ENCODE measurements at regions not wholly inside any gene's neighbourhood (a gene's known extent, or its start where the extent isn't known, plus 50 kb on each side); places are given as distances from the start of the nearest gene placed in this dataset.

DNA sequence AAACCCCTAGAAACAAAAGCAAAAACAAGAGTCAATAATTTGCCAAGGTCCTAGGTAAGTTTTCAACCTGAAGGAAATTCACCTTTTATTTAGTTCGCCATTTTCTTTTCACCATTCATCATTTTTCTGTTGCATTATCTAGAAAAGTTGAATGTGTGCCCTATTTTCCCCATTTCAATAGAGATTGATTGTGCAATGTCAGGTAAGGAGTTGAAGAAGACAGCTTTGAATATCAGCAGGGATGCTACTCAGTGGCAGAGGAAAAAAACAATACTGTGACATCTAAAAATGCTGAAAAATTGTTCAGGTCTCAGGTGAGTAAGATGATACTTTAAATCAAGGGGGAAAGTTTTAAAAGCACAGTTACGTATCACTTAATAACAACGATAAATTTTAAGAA, 813.7 kb downstream of the DTWD2 start:
- H3K4me1 ChIP-seq (ENCODE audit: control insufficient read depth, low read length) = no peaks in the 10 kb centered on the region
- no peaks in the 10 kb centered on the region for H3K9me2 ChIP-seq (replicated peaks; ENCODE audit: control insufficient read depth, low read length)
- H3K79me2 ChIP-seq (ENCODE audit: control insufficient read depth, low read length) = no peaks in the 10 kb centered on the region
- TF ChIP-seq, protein P1, sequence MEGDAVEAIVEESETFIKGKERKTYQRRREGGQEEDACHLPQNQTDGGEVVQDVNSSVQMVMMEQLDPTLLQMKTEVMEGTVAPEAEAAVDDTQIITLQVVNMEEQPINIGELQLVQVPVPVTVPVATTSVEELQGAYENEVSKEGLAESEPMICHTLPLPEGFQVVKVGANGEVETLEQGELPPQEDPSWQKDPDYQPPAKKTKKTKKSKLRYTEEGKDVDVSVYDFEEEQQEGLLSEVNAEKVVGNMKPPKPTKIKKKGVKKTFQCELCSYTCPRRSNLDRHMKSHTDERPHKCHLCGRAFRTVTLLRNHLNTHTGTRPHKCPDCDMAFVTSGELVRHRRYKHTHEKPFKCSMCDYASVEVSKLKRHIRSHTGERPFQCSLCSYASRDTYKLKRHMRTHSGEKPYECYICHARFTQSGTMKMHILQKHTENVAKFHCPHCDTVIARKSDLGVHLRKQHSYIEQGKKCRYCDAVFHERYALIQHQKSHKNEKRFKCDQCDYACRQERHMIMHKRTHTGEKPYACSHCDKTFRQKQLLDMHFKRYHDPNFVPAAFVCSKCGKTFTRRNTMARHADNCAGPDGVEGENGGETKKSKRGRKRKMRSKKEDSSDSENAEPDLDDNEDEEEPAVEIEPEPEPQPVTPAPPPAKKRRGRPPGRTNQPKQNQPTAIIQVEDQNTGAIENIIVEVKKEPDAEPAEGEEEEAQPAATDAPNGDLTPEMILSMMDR (IDR thresholded peaks at IDR 0.05; ENCODE audit: low read depth, low read length, poor library complexity, severe bottlenecking) = no peak
- TF ChIP-seq EZH2phosphoT487 (IDR thresholded peaks at IDR 0.05; ENCODE audit: borderline replicate concordance, low read length) = no peak
- no peaks in the 10 kb centered on the region for H3K27me3 ChIP-seq (ENCODE audit: control insufficient read depth, low read length)
- no peaks in the 10 kb centered on the region for H4K20me1 ChIP-seq (ENCODE audit: control insufficient read depth, insufficient read depth, low read depth, low read length)
- no peaks in the 10 kb centered on the region for H3K36me3 ChIP-seq (ENCODE audit: control insufficient read depth, low read length)
- H3K4me3 ChIP-seq (ENCODE audit: low read length) = no peak overlapping the region
- H3K4me2 ChIP-seq (ENCODE audit: low read length) = no peak overlapping the region
- no peaks in the 10 kb centered on the region for H3F3A ChIP-seq (ENCODE audit: control insufficient read depth, insufficient read depth)
- no peaks in the 10 kb centered on the region for H3K9me3 ChIP-seq (ENCODE audit: control insufficient read depth, insufficient read depth, low read length)
- H3K27ac ChIP-seq (ENCODE audit: low read depth, low read length) = no peak overlapping the region

DNA sequence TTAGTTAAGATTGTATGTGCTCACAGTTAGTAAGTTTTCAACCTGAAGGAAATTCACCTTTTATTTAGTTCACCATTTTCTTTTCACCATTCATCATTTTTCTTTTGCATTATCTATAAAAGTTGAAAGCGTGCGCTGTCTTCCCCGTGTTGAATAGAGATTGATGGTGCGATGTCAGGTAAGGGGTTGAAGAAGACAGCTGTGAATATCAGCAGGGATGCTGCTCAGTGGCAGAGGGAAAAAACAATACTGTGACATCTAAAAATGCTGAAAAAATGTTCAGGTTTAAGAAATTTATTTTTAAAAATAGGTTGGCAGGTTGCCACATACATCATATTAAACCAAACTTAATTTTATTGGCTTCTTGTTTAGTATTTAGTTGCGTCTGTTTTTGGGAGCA, 815.0 kb downstream of the DTWD2 start:
- Histone ChIP-seq H3K4me2 (ENCODE audit: low read length) (no peak overlapping the region), H3K27me3 (ENCODE audit: control insufficient read depth, low read length) (no peaks in the 10 kb centered on the region), H4K20me1 (ENCODE audit: control insufficient read depth, insufficient read depth, low read depth, low read length) (no peaks in the 10 kb centered on the region), H3F3A (ENCODE audit: control insufficient read depth, insufficient read depth) (no peaks in the 10 kb centered on the region), H3K4me1 (ENCODE audit: control insufficient read depth, low read length) (no peaks in the 10 kb centered on the region), H3K9me2 (replicated peaks; ENCODE audit: control insufficient read depth, low read length) (no peaks in the 10 kb centered on the region), H3K27ac (ENCODE audit: low read depth, low read length) (no peak overlapping the region), H3K79me2 (ENCODE audit: control insufficient read depth, low read length) (no peaks in the 10 kb centered on the region), H3K36me3 (ENCODE audit: control insufficient read depth, low read length) (no peaks in the 10 kb centered on the region), H3K9me3 (ENCODE audit: control insufficient read depth, insufficient read depth, low read length) (no peaks in the 10 kb centered on the region), H3K4me3 (ENCODE audit: low read length) (no peak overlapping the region)
- TF ChIP-seq EZH2phosphoT487 (IDR thresholded peaks at IDR 0.05; ENCODE audit: borderline replicate concordance, low read length) = no peak
- TF ChIP-seq, protein P1 (IDR thresholded peaks at IDR 0.05; ENCODE audit: low read depth, low read length, poor library complexity, severe bottlenecking) = no peak

DNA sequence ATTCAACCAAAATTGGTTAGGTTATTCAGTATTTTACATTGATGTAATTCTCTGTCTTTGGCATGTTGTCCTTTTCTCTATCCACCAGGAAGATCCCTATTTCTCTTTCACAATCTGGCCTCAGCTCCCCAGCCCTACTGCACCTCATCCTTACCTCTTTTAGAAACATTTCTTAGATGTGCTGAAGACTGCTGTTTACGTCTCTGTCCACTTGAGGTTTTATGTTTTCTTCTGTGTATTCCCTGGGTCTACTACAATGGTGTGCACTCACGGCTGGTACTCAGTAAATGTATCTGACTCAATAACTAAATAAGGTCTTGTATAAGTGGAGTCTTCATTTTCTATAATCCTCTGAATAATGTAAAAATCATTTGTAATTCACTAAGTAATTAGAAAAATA, 822.7 kb downstream of the DTWD2 start:
- H3K36me3 ChIP-seq (ENCODE audit: control insufficient read depth, low read length) = no peaks in the 10 kb centered on the region
- H3K9me3 ChIP-seq (ENCODE audit: control insufficient read depth, insufficient read depth, low read length) = no peaks in the 10 kb centered on the region
- H4K20me1 ChIP-seq (ENCODE audit: control insufficient read depth, insufficient read depth, low read depth, low read length) = no peaks in the 10 kb centered on the region
- H3K4me2 ChIP-seq (ENCODE audit: low read length) = no peak overlapping the region
- TF ChIP-seq EZH2phosphoT487 (IDR thresholded peaks at IDR 0.05; ENCODE audit: borderline replicate concordance, low read length) = no peak
- TF ChIP-seq, protein P1 (IDR thresholded peaks at IDR 0.05; ENCODE audit: low read depth, low read length, poor library complexity, severe bottlenecking) = no peak
- H3K27me3 ChIP-seq (ENCODE audit: control insufficient read depth, low read length) = no peaks in the 10 kb centered on the region
- H3K4me3 ChIP-seq (ENCODE audit: low read length) = no peak overlapping the region
- no peaks in the 10 kb centered on the region for H3K79me2 ChIP-seq (ENCODE audit: control insufficient read depth, low read length)
- H3K27ac ChIP-seq (ENCODE audit: low read depth, low read length) = no peak overlapping the region
- no peaks in the 10 kb centered on the region for H3K4me1 ChIP-seq (ENCODE audit: control insufficient read depth, low read length)
- H3F3A ChIP-seq (ENCODE audit: control insufficient read depth, insufficient read depth) = no peaks in the 10 kb centered on the region
- no peaks in the 10 kb centered on the region for H3K9me2 ChIP-seq (replicated peaks; ENCODE audit: control insufficient read depth, low read length)

DNA sequence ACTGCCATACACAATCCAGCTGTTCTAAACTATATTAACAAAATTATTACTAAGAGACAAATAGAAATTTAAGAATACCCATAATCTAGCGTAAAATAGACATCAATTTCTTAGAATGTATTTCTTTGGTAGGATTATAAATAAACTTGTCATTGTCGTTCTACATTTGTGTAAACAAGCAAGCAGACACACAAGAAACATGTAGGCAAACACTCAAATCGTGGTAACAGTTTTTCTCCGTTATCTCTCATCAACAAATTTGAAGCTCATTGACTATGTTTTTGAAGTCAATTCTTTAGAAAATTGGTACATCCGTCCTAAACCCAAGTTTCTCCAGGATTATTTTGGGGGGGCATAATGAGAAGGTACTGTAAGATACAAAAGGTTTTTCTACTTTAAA, 832.2 kb downstream of the DTWD2 start:
- TF ChIP-seq EZH2phosphoT487 (IDR thresholded peaks at IDR 0.05; ENCODE audit: borderline replicate concordance, low read length) = no peak
- TF ChIP-seq, protein P1 (IDR thresholded peaks at IDR 0.05; ENCODE audit: low read depth, low read length, poor library complexity, severe bottlenecking) = no peak

More for the DNA sequence above, 832.2 kb downstream of the DTWD2 start:
- H3K4me1 ChIP-seq (ENCODE audit: control insufficient read depth, low read length) = no peaks in the 10 kb centered on the region
- no peaks in the 10 kb centered on the region for H3K79me2 ChIP-seq (ENCODE audit: control insufficient read depth, low read length)
- no peaks in the 10 kb centered on the region for H3K27me3 ChIP-seq (ENCODE audit: control insufficient read depth, low read length)
- H3K36me3 ChIP-seq (ENCODE audit: control insufficient read depth, low read length) = no peaks in the 10 kb centered on the region
- no peaks in the 10 kb centered on the region for H3K9me2 ChIP-seq (replicated peaks; ENCODE audit: control insufficient read depth, low read length)
- H3K27ac ChIP-seq (ENCODE audit: low read depth, low read length) = no peak overlapping the region
- H3K4me3 ChIP-seq (ENCODE audit: low read length) = no peak overlapping the region
- H3K9me3 ChIP-seq (ENCODE audit: control insufficient read depth, insufficient read depth, low read length) = no peaks in the 10 kb centered on the region
- no peak overlapping the region for H3K4me2 ChIP-seq (ENCODE audit: low read length)
- H4K20me1 ChIP-seq (ENCODE audit: control insufficient read depth, insufficient read depth, low read depth, low read length) = no peaks in the 10 kb centered on the region
- no peaks in the 10 kb centered on the region for H3F3A ChIP-seq (ENCODE audit: control insufficient read depth, insufficient read depth)
